Parathyroid adenoma (tissue), 2 donors: ENCODE measurements at regions not wholly inside any gene's neighbourhood (a gene's known extent, or its start where the extent isn't known, plus 50 kb on each side); places are given as distances from the start of the nearest gene placed in this dataset.

Source experiments
- H2AFZ ChIP-seq: fragments of 300-600 bp; sonication (generic); one replicate; pipeline ENCODE4 v1.7.0; 2017; ENCODE audit warnings: antibody characterized with exemption, mild to moderate bottlenecking
- H3K27ac ChIP-seq: fragments of 300-600 bp; sonication (generic); one replicate; pipeline ENCODE4 v1.7.0; 2017
- H3K27me3 ChIP-seq: fragments of 300-600 bp; sonication (generic); one replicate; pipeline ENCODE4 v1.7.0; 2017; ENCODE audit warnings: low read length; ENCODE audit not compliant: control insufficient read depth, insufficient read depth
- H3K36me3 ChIP-seq: fragments of 300-600 bp; sonication (generic); one replicate; pipeline ENCODE4 v1.7.0; 2017; ENCODE audit warnings: low read length; ENCODE audit not compliant: control insufficient read depth, insufficient read depth
- H3K4me1 ChIP-seq: fragments of 300-600 bp; sonication (generic); one replicate; pipeline ENCODE4 v1.7.0; 2017; ENCODE audit warnings: control low read depth
- H3K4me2 ChIP-seq: fragments of 300-600 bp; sonication (generic); one replicate; pipeline ENCODE4 v1.7.0; 2017; ENCODE audit warnings: low read length
- H3K4me3 ChIP-seq: fragments of 300-600 bp; sonication (generic); one replicate; pipeline ENCODE4 v1.7.0; 2017; ENCODE audit warnings: low read depth, low read length
- H3K79me2 ChIP-seq: fragments of 300-600 bp; sonication (generic); one replicate; pipeline ENCODE4 v1.7.0; 2017; ENCODE audit warnings: control low read depth
- H3K9ac ChIP-seq: fragments of 300-600 bp; sonication (generic); one replicate; pipeline ENCODE4 v1.7.0; 2017; ENCODE audit warnings: mild to moderate bottlenecking
- H3K9me3 ChIP-seq: fragments of 300-600 bp; sonication (generic); one replicate; pipeline ENCODE4 v1.7.0; 2017; ENCODE audit warnings: low read length; ENCODE audit not compliant: control insufficient read depth
- CTCF ChIP-seq: fragments of 300-600 bp; sonication (generic); IDR thresholded peaks from one replicate; pipeline ENCODE4 v1.7.0; 2017; ENCODE audit warnings: antibody characterized with exemption, mild to moderate bottlenecking
- donor health status: primary hyperparathyroidism.

- no peaks in the 10 kb centered on the region for H3K4me1 ChIP-seq
- H3K36me3 ChIP-seq: no peaks in the 10 kb centered on the region
- no peak overlapping the region for H2AFZ ChIP-seq
- no peaks in the 10 kb centered on the region for H3K79me2 ChIP-seq
- TF ChIP-seq CTCF: no peak
- no peaks in the 10 kb centered on the region for H3K9me3 ChIP-seq
- H3K4me3 ChIP-seq: no peak overlapping the region
- H3K27me3 ChIP-seq: no peaks in the 10 kb centered on the region
- no peak overlapping the region for H3K27ac ChIP-seq
- no peak overlapping the region for H3K4me2 ChIP-seq
- no peak overlapping the region for H3K9ac ChIP-seq
Observed at GRCh38 chr3:29091599-29092189, 189.2 kb upstream of the RBMS3 start.

- no peaks in the 10 kb centered on the region for H3K9me3 ChIP-seq
- H3K9ac ChIP-seq: no peak overlapping the region
- H3K27ac ChIP-seq: no peak overlapping the region
- no peaks in the 10 kb centered on the region for H3K27me3 ChIP-seq
- no peak overlapping the region for H3K4me3 ChIP-seq
- H3K79me2 ChIP-seq: no peaks in the 10 kb centered on the region
- no peak for TF ChIP-seq CTCF
- no peak overlapping the region for H2AFZ ChIP-seq
- no peaks in the 10 kb centered on the region for H3K36me3 ChIP-seq
- H3K4me2 ChIP-seq: no peak overlapping the region
- H3K4me1 ChIP-seq: no peaks in the 10 kb centered on the region
Observed at GRCh38 chr3:29092348-29092747, 188.5 kb upstream of the RBMS3 start.

- no peak for TF ChIP-seq CTCF
- no peak overlapping the region for H3K9ac ChIP-seq
Observed at GRCh38 chr3:29099296-29099695, 181.6 kb upstream of the RBMS3 start.

GRCh38 chr3:29099775-29100174, 181.1 kb upstream of the RBMS3 start:
- Histone ChIP-seq H3K4me3 (no peak overlapping the region), H3K9me3 (no peaks in the 10 kb centered on the region), H3K27me3 (no peaks in the 10 kb centered on the region), H3K4me2 (no peak overlapping the region), H3K9ac (no peak overlapping the region), H3K36me3 (no peaks in the 10 kb centered on the region), H3K27ac (no peak overlapping the region), H2AFZ (no peak overlapping the region), H3K4me1 (no peaks in the 10 kb centered on the region), H3K79me2 (no peaks in the 10 kb centered on the region)
- no peak for TF ChIP-seq CTCF

More at GRCh38 chr3:29099296-29099695, 181.6 kb upstream of the RBMS3 start:
- H3K9me3 ChIP-seq: no peaks in the 10 kb centered on the region
- no peaks in the 10 kb centered on the region for H3K79me2 ChIP-seq
- H3K27ac ChIP-seq: no peak overlapping the region
- no peak overlapping the region for H3K4me3 ChIP-seq
- H3K4me1 ChIP-seq: no peaks in the 10 kb centered on the region
- H3K27me3 ChIP-seq: no peaks in the 10 kb centered on the region
- H3K36me3 ChIP-seq: no peaks in the 10 kb centered on the region
- no peak overlapping the region for H2AFZ ChIP-seq
- no peak overlapping the region for H3K4me2 ChIP-seq

- no peaks in the 10 kb centered on the region for H3K36me3 ChIP-seq
- H3K27me3 ChIP-seq: no peaks in the 10 kb centered on the region
- H2AFZ ChIP-seq: no peak overlapping the region
- no peak overlapping the region for H3K9ac ChIP-seq
- H3K79me2 ChIP-seq: no peaks in the 10 kb centered on the region
- H3K4me3 ChIP-seq: no peak overlapping the region
- H3K4me2 ChIP-seq: no peak overlapping the region
- no peaks in the 10 kb centered on the region for H3K4me1 ChIP-seq
- TF ChIP-seq CTCF: no peak
- H3K9me3 ChIP-seq: no peaks in the 10 kb centered on the region
- H3K27ac ChIP-seq: no peak overlapping the region
Observed at GRCh38 chr3:29100292-29100691, 180.6 kb upstream of the RBMS3 start.
